Left colon (tissue), 2 donors: ENCODE measurements at regions not wholly inside any gene's neighbourhood (a gene's known extent, or its start where the extent isn't known, plus 50 kb on each side); places are given as distances from the start of the nearest gene placed in this dataset.
A peak's percentile ranks its signal among the peaks of the same experiment; 100 is the strongest.
"Not testable (repeated sequence)": the region's sequence is repeated elsewhere in the genome, so short reads cannot be mapped to it uniquely, and the experiment has no call there.

Experiments used
- ATAC-seq: fragments of 200-7000 bp; cut with Tn5 transposase; one replicate; pipeline ENCODE4 v1.9.1; 2020; ENCODE audit warnings: mild to moderate bottlenecking, moderate library complexity
- DNase-seq, 2 donors: peaks; one replicate each; pipeline ENCODE4 v3.0.0-alpha.2; 2020
- intact Hi-C, 2 donors: fragments of 100-400 bp; cut with DNase I in 1 of 2; cut with micrococcal nuclease in 1 of 2; formaldehyde crosslinking; loops; one replicate each; pipeline versions ENCODE4 v1.11.2 to v1.14.0; 2022; cut with DNase I, micrococcal nuclease
- donor health status: DM: no; HTN: no; CAD: no.
- donor health status: DM: yes; HTN: yes; CAD: no.

DNA sequence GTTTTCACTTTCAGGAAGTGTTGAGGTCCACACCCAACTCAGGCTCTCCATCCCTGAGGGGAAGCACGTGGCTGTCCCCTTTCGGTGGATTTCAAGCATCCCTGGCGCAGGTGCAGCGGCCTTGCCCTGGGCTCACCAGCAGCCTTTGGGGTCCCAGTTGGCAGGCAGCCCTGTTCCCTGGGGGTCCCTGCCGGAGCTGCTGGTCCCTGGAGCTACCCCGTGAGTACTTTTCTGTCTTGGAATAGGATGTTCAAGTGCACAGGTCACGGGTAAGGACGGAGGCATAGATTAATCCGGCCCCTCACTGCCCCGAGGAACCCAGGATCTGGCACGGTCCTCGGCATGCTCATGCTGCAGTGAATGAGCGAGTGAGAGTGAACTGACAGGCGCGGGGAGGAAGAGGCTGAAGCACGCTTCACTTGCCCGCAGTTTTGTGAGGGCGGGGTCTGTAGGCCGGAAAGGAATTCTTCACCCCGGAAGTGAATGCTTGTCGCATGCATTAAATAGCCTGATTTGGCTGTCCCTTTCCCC, 117.2 kb upstream of the FAT1 start:
- no peak for DNase-seq
- ATAC-seq, result no peak
- intact Hi-C loops, result no loop called here

DNA sequence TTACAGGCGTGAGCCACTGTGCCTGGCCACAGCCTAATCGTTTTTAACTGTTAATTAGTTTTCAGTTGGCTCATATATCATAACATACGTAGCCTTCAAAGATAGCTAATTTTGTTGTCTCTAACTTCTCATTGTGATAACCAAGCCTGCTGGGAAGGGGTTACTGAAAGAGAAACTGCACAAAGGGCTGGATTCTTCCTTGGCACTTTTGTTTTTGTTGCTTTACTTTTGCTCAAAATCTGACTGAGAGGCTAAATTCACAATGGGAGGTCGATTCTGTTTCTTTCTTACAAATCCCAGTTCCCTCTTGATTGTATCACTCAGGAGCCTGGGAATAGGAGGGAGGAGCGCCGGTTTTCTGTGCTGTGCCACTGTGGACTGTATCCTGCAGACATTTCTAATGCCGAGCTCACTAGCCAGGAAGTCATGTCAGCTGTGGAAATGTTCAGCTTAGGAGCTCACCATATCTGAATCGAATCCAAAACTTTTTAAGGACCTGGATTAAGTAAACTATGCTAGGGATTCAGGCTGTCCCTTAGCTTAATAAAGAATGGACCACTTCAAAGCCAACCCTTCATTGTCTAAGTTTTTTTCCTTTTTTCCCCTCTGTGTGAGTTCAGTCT, 120.5 kb upstream of the FAT1 start:
- ATAC-seq (peak; percentile 75), DNase-seq (peak in 1 of 2 donors; percentile 32)
- intact Hi-C loops, result no loop called here

DNA sequence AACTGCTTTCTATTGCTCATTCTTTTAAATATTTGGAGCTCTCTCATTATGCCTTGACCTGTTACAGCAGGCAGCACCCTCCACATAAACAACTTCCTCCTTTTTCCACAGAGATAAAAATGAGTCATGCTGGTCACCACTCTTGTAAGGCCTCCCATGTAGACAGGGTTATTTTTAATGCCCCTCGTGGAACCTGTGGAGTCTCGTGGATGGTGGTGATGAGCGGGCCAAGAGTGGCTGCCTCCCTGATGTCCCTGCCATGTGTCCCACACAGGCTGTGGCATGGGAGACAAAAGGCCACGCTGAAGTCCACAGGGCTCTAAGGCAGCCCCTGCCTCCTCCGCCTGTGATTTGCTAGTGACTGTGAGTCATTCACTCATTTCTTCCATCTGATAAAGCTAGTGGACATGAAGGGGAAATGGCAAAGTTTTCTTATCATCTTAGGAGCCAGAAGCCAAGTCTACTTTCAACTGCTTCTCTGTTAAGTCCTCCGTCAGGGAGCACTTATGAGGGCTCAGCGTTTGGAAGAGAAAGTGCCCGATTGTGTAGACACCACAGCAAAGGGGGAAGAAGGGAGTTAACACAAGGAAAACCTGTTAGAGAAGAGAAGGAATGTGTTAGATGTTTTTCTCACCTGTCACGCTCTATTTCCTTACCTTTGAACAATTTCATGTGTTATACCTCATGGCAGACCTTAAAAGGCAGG, 121.6 kb upstream of the FAT1 start:
- ATAC-seq (peak; percentile 97), DNase-seq (peak; percentile 17 to 34)
- intact Hi-C loops, result no loop called here

DNA sequence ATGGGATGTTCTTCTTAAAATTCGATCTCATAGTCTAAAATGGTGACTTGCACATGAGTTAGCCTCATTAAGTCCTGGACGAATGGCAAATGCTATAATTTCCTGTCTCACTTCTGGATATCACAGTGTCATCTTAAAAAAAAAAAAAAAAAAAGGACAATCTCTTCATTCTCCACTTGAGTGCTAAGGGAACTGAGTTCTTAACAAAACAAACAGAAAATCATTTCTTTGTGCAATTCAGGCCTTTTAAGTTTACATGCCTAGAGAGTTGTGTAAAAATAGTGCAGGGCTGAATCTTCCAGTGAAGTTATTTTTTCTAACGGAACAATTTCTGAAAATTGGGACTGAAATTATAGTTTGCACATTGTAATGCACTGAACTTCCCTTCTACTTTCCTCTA, 122.8 kb upstream of the FAT1 start:
- DNase-seq (no peak), ATAC-seq (no peak)
- intact Hi-C loops, result no loop called here

DNA sequence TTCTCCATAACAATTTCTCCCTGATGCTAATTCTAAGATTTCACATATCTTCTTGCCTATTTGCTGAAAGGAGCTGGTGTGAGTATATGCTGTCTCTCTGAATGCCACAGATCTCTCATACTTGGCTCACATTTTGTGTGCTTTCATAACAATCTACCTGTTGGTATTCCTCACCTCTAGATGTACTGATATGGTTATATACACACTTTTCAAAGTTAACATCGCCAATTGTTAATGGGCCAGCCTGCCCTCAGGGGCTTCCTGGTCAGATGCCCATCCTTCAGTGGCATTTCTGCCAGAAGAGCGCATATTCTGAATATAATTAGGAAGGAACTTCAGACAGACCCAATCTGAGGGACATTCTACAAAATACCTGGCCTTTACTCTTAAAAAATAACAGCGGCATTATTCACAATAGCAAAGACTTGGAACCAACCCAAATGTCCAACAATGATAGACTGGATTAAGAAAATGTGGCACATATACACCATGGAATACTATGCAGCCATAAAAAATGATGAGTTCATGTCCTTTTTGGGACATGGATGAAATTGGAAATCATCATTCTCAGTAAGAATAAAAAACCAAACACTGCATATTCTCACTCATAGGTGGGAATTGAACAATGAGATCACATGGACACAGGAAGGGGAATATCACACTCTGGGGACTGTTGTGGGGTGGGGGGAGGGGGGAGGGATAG, 123.9 kb upstream of the FAT1 start:
- ATAC-seq, intact Hi-C loops, DNase-seq: not testable (repeated sequence)

DNA sequence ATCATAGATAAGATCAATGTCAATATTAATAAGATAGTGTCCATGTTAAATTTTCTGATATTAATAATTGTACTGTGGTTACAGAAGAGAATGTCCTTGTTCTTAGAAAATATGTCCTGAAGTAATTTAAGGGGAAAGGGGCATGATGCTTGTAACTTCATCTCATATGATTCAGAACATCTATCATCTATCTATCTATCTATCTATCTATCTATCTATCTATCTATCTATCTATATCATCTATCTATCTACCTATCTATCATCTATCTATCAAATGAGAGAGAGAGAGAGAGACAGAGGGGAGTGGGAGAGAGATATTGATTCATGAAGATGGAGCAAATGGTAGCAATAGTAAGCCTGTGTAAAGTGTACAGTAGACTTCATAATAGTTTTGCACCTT, 124.8 kb upstream of the FAT1 start:
- no peak for ATAC-seq
- no peak for DNase-seq
- intact Hi-C loops, result no loop called here

DNA sequence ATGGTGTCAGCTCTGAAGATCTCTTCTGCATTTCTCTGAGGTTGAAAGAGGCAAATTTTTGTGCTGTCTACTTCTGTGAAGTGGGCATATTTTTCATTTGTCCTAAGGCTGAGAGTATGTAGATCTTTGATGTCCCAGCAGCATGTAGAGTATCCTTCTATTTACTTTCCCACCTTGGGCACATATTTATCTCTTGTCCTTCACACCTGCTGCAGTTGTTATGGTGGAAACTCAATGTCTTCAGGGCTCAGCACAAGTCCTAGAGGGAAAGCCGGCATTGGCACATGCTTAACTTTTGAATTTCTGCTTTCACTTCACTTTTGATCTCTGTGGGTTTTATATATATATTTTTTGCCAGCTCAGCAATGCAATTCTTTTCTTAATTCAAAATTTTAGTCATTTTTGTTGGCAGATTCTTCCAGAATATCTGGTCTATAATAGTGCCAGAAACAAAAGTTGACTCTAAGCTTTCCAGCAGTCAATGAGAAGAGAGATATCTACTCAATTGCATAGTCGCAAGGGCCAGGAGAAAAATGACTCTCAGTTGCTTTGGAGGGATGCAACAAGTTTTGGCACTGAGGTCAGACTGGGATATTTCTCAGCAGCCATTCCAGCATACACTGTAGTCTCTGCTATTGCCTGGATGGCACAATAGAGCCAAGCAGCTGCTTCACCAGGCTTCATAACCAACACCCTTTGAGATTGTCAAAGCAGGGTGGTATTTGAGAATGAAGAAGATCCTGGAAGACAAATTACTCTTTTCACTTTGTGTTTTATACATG, 127.8 kb upstream of the FAT1 start:
- DNase-seq, result no peak
- peak; percentile 65 for ATAC-seq
- intact Hi-C loops, result no loop called here

DNA sequence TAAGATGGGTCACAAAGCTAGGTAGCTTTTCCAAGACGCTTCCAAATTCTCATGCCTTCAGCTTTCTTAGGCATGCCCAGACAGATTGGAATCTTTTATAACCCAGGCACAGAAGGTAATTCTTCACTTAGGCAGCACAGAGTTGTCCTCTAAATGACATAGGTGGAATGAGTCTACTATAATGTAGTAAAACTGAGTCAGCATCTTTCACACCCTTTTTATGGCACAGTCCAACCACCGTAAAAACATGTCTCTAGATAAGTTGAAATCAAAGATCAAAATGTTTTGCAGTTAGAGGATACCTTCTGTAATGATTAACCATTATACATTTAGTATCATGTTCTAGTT, 128.4 kb upstream of the FAT1 start:
- DNase-seq, result no peak
- peak; percentile 98 for ATAC-seq
- intact Hi-C loops, result no loop called here

DNA sequence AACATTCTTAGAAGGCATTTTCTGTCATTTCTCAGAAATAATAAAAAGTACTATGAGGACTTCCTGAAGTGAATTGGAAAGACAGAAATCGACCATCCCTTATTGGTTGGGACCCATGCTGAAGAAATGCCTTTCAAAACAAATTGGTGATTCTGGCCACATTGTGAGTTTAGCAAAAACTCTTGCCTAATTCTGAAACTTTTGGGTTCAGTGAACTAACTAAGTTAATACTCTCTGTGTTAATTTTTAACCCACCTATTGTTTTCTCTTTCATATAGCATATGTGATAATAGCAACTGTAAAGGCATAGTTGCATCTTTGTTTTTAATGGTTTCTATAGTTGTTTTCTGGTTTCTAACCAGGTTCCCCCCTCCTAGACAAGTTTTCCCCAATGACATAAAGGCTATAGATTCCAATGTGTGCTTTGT, 129.3 kb upstream of the FAT1 start:
- peak; percentile 17 for ATAC-seq
- intact Hi-C loops, result no loop called here
- no peak for DNase-seq

DNA sequence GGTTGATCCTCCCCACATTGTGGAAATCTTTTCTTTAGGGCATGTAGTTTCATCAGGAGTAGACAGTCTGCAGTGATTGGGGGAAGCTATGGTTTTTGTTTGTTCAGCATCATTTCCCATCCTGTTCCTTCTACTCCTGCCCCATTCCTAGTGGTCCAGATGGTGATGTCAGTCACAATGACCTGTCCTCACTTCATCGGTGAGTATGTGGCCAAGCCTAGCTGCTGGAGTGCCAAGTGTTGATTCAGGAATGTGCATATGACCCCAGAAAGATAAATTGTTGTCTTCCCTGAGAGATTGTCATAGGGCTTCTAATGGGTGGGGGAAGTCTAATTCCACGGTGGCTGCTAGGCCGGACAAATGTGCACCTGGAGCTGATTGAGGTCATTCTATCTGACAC, 130.6 kb upstream of the FAT1 start:
- DNase-seq (no peak), ATAC-seq (no peak)
- intact Hi-C loops, result no loop called here

DNA sequence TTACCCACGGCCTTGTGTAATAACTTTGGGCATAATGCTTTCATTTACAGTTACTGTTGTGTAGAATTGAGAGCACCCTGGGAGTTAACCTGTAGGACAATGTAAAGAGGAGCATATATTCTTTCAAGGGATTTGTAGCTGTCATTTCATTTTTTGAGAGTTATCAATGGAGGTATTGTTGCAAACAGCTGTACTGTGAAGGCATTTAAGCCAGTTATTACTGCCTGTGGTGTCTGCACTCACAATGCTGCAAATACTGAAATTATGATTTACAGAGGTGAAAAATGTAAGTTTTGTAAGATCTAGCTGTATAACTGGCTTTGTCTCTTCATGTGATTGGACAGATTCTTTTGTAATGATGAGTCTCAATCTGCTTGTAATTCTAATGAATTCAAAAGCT, 131.5 kb upstream of the FAT1 start:
- no peak for ATAC-seq
- intact Hi-C loops, result no loop called here
- DNase-seq, result no peak

DNA sequence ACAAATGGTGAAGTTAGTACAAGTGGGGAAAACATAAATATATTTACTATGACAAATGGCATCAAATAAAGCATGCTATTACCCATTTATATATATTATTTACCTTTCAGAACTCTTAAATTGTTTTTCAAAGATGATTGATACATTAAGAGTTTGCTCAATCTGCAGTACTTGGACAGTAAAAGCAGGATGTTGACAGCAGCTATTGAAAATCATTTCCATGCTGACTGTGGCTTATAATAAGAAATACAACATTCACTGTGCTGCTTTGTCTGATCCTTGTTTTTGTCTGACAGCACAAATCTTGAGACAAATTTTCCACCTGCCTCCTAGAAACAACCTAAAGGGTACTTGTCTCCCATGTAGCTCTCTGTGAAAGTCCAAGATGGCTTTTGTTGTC, 134.1 kb upstream of the FAT1 start:
- intact Hi-C loops, result no loop called here
- DNase-seq, result no peak

DNA sequence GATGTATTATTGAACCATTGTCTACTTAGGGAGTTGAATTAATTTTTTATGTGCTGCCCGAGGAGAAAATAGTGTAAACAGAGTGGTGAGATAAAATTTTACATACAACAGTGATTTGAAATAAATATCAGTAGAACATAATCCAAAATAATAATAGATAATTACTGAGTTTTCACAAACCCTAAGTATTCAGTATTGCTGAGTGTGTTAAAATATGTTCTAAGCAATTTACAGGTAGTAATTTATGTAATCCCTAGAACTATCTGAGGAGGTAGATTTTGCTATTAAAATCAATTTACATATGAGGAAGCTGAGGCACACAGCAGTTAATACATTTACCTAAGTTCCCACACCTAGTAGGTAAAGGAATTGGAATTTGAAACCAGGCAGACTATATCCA, 134.7 kb upstream of the FAT1 start:
- intact Hi-C loops, result no loop called here
- ATAC-seq (no peak), DNase-seq (no peak)

More for the DNA sequence above, 134.1 kb upstream of the FAT1 start:
- ATAC-seq, result no peak

DNA sequence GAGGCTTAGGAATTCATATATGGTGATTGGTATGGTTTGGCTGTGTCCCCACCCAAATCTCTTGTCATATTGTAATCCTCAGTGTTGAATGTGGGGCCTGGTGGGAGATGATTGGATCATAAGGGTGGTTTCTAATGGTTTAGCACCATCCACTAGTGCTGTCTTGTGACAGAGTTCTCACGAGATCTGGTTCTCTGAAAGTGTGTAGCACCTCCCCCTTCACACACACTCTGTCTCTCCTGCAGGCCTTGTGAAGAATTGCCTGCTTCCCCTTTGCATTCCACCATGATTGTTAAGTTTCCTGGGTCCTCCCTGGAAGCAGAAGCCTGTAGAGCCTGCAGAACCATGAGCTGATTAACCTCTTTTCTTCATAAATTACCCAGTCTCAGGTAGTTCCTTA, 135.8 kb upstream of the FAT1 start:
- intact Hi-C loops, result no loop called here
- no peak for ATAC-seq

DNA sequence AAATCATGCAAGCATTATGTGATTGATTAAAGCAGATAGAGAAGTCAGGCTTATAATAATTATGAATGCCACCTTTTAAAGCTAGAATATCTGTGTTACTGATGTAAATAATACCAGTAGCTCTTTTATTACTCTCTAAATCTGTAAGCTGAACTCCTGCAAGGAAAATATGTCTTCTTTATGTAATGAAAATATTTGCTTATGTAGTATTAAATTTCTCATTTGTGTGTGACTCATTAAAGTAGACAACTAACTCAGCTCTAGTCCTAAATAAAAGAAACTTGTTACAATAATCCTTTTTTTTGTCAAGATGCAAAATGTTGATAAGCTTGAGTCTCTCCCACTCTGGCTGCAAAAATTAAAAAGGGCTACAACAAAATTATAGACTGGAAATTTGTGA, 137.7 kb upstream of the FAT1 start:
- DNase-seq (no peak), ATAC-seq (no peak)
- intact Hi-C loops, result no loop called here

More for the DNA sequence above, 135.8 kb upstream of the FAT1 start:
- no peak for DNase-seq

DNA sequence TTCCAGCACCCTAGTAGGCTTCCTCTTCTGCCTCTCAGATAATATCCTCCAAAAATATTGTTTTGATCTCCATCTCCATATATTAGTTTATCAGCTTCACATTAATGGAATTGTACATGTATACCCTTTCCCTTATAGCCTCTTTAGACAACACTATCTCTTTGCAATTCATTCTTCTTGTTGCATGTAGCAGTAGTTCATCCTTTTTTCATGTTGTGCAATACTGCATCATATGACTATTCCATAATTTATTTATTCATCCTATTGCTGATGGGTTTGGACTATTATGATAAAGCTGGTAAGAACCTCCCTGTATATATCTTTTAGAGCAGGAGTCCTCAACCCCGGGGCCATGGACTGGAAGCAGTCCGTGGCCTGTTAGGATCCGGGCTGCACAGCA, 148.2 kb upstream of the FAT1 start:
- intact Hi-C loops, result no loop called here
- ATAC-seq (no peak), DNase-seq (no peak)

DNA sequence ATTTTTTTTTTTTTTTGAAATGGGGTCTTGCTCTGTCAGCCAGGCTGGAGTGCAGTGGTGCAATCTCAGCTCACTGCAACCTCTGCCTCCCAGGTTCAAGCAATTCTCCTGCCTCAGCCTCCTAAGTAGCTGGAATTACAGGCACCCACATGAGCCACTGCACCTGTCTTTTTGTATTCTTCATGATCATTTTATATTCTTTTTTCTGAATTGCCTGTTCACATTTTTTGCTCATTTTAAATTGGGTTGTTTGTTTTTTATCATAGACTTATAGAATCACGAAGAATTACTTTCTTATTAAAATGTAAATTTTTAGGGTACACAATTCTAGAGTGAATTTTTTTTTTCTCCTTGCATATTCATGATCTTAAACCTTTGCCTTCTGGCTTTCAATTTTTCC, 149.4 kb upstream of the FAT1 start:
- DNase-seq, ATAC-seq, intact Hi-C loops: not testable (repeated sequence)

DNA sequence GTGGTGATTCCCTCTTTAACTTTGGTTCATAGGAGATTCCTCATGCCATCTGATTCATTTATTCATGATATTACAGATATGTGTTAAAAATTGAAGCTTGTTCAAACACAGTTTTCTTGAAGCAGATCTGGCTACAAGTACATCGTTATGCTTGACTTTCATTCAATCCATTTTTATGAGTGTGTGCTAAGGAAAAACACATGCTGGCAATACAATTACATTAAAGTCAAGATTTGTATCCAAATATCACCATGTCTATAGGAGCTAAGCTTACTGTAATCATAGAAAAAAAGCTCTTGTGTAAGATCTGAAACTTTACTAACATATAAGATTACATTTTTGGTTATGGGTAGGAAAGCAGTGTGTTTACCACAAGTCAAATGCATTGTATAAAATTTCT, 151.8 kb upstream of the FAT1 start:
- no peak for DNase-seq
- intact Hi-C loops, result no loop called here
- no peak for ATAC-seq

DNA sequence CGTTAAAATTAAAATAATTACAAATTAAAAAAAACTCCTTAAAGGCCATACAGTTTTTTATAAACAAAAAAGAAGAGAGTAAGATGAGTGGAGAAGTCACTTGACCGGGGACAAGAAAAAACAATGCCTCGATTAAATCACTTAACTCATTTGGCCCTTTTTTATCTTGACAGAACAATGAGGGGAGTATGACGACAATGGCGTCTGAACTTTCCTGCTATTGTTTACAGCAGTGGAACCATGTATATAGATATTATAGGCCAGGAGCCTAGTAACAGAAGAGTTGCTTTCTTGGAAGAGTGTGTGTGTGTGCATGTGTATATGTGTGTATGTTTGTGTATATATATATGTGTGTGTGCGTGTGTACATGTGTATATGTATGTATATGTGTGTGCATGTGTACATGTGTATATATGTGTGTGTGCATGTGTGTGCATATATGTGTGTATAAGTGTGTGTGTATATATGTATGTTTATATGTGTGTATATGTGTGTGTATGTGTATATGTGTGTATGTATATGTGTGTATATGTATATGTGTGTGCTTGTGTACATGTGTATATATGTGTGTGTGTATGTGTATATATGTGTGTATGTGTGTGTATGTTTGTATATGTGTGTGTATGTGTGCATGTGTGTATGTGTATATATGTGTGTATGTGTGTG, 153.4 kb upstream of the FAT1 start:
- ATAC-seq (no peak), DNase-seq (no peak)
- intact Hi-C loops, result no loop called here
